Right lobe of liver (tissue), 6 donors: ENCODE measurements at regions not wholly inside any gene's neighbourhood (a gene's known extent, or its start where the extent isn't known, plus 50 kb on each side); places are given as distances from the start of the nearest gene placed in this dataset.

Source experiments
- ATAC-seq, 4 donors: fragments of 200-7000 bp; cut with Tn5 transposase; one replicate each; pipeline ENCODE4 v1.9.1; 2020; ENCODE audit warnings: mild to moderate bottlenecking in 4 of 4, moderate library complexity in 4 of 4
- DNase-seq, 3 donors: peaks; one replicate each; pipeline ENCODE4 v3.0.0-alpha.2; 2020
- H3K27ac ChIP-seq, 3 donors: fragments of 200-600 bp; one replicate each; pipeline ENCODE4 v1.8.0; 2022
- H3K27me3 ChIP-seq, 2 donors: fragments of 200-600 bp; one replicate each; pipeline ENCODE4 v1.8.0; 2022
- H3K36me3 ChIP-seq, 4 donors: fragments of 200-600 bp; sonication (generic) in 1 of 4; one replicate each; pipeline versions ENCODE4 v1.5.1 to v1.8.0; 2017 to 2022; ENCODE audit warnings: control low read depth in 1 of 4
- H3K4me1 ChIP-seq, 4 donors: fragments of 200-600 bp; sonication (generic) in 1 of 4; one replicate each; pipeline versions ENCODE4 v1.5.1 to v1.8.0; 2017 to 2022; ENCODE audit warnings: control low read depth in 1 of 4
- H3K4me3 ChIP-seq, 3 donors: fragments of 200-600 bp; one replicate each; pipeline ENCODE4 v1.8.0; 2022
- H3K9me3 ChIP-seq, 4 donors: fragments of 200-600 bp; sonication (generic) in 1 of 4; one replicate each; pipeline versions ENCODE4 v1.5.1 to v1.8.0; 2017 to 2022; ENCODE audit warnings: control low read depth in 1 of 4
- CTCF ChIP-seq, 4 donors: fragments of 200-600 bp in 3 of 4; fragments of 450-650 bp in 1 of 4; IDR thresholded peaks; one replicate each; pipeline versions ENCODE4 v1.5.1 to v1.8.0; 2016 to 2022; ENCODE audit warnings: antibody characterized with exemption in 4 of 4, mild to moderate bottlenecking in 2 of 4
- POLR2A ChIP-seq: fragments of 450-650 bp; IDR thresholded peaks from one replicate; pipeline ENCODE4 v1.6.1; 2017; ENCODE audit warnings: antibody characterized with exemption, mild to moderate bottlenecking
- WGBS: methylation state at CpG from one replicate; pipeline ENCODE4 v1.1.6; 2018; ENCODE audit warnings: low coverage, low lambda C conversion rate; ENCODE audit not compliant: insufficient coverage; ENCODE audit errors: missing lambda C conversion rate; 5-methylcytosine and 5-hydroxymethylcytosine counted together
- intact Hi-C, 2 donors: fragments of 100-400 bp; cut with DNase I; formaldehyde crosslinking; loops; one replicate each; pipeline versions ENCODE4 v1.11.2 to v1.14.1; 2022
- donor health status: DM: no; HTN: yes; CAD: no.
- donor health status: DM: no; HTN: no; CAD: no.
- donor health status: DM: no; HTN: no; CAD: no.
- donor health status: DM: no; HTN: yes; CAD: no.
- donor health status: DM: no; HTN: yes; CAD: no.

GRCh38 chr1:218759795-218760194 lies 413.9 kb upstream of the LYPLAL1 start:
- no peaks in the 10 kb centered on the region for H3K27me3 ChIP-seq
- no peaks in the 10 kb centered on the region for H3K36me3 ChIP-seq
- H3K9me3 ChIP-seq: no peaks in the 10 kb centered on the region
- intact Hi-C loops: no loop called here
- DNase-seq (no peak), ATAC-seq (no peak)
- WGBS: 85% methylated on average over 3 of the region's 3 CpGs
- no peak overlapping the region for H3K4me3 ChIP-seq
- no peak for TF ChIP-seq CTCF (IDR thresholded peaks at IDR 0.05)
- no peak for TF ChIP-seq POLR2A
- H3K27ac ChIP-seq: no peak overlapping the region
- no peaks in the 10 kb centered on the region for H3K4me1 ChIP-seq

- intact Hi-C loops: no loop called here
- TF ChIP-seq CTCF (IDR thresholded peaks at IDR 0.05): no peak
- TF ChIP-seq POLR2A: no peak
- H3K4me1 ChIP-seq: no peaks in the 10 kb centered on the region
- DNase-seq (no peak), ATAC-seq (no peak)
- H3K27me3 ChIP-seq: no peaks in the 10 kb centered on the region
- no peaks in the 10 kb centered on the region for H3K36me3 ChIP-seq
- no peaks in the 10 kb centered on the region for H3K9me3 ChIP-seq
- no peak overlapping the region for H3K27ac ChIP-seq
- WGBS: 81% methylated on average over 3 of the region's 3 CpGs
- H3K4me3 ChIP-seq: no peak overlapping the region
These were observed 412.8 kb upstream of the LYPLAL1 start for GRCh38 chr1:218760601-218761570.

- intact Hi-C loops: no loop called here
- Histone ChIP-seq H3K9me3 (no peaks in the 10 kb centered on the region), H3K27me3 (no peaks in the 10 kb centered on the region), H3K36me3 (no peaks in the 10 kb centered on the region), H3K4me3 (no peak overlapping the region), H3K27ac (no peak overlapping the region), H3K4me1 (no peaks in the 10 kb centered on the region)
- WGBS: 70% methylated on average over 2 of the region's 2 CpGs
- no peak for TF ChIP-seq POLR2A
- TF ChIP-seq CTCF (IDR thresholded peaks at IDR 0.05): no peak
- ATAC-seq (no peak), DNase-seq (no peak)
These were observed 410.1 kb upstream of the LYPLAL1 start for GRCh38 chr1:218763538-218763937.

GRCh38 chr1:218765753-218766152 lies 407.9 kb upstream of the LYPLAL1 start:
- no peaks in the 10 kb centered on the region for H3K9me3 ChIP-seq
- no peaks in the 10 kb centered on the region for H3K27me3 ChIP-seq
- TF ChIP-seq POLR2A (no peak), CTCF (IDR thresholded peaks at IDR 0.05) (no peak)
- no peak overlapping the region for H3K4me3 ChIP-seq
- ATAC-seq (peak; percentile 12 to 67 (median 54)), DNase-seq (no peak)
- H3K27ac ChIP-seq: no peak overlapping the region
- H3K36me3 ChIP-seq: no peaks in the 10 kb centered on the region
- H3K4me1 ChIP-seq: no peaks in the 10 kb centered on the region
- intact Hi-C loops: no loop called here
- 25% methylated on average over 5 of the region's 5 CpGs for WGBS
